Psoas muscle (tissue), 7 donors: ENCODE measurements at regions not wholly inside any gene's neighbourhood (a gene's known extent, or its start where the extent isn't known, plus 50 kb on each side); places are given as distances from the start of the nearest gene placed in this dataset.

Source experiments
- ATAC-seq, 4 donors: fragments of 200-7000 bp; cut with Tn5 transposase; one replicate each; pipeline ENCODE4 v1.9.1; 2020; ENCODE audit warnings: moderate library complexity in 3 of 4, mild to moderate bottlenecking in 2 of 4
- DNase-seq, 2 donors: peaks; one replicate each; pipeline ENCODE4 v3.0.0-alpha.2; 2020
- H3K27ac ChIP-seq: fragments of 200-600 bp; one replicate; pipeline ENCODE4 v1.8.0; 2022
- H3K27me3 ChIP-seq, 3 donors: fragments of 200-600 bp in 1 of 3; one replicate each; pipeline versions ENCODE4 v1.6.1 to v1.8.0; 2013 to 2022; ENCODE audit warnings: low read length in 2 of 3, mild to moderate bottlenecking in 2 of 3, moderate library complexity in 1 of 3; ENCODE audit not compliant: insufficient read depth in 3 of 3
- H3K36me3 ChIP-seq, 2 donors: fragments of 200-600 bp in 1 of 2; one replicate each; pipeline versions ENCODE4 v1.6.1 to v1.8.0; 2013 to 2022; ENCODE audit warnings: low read depth in 1 of 2, mild to moderate bottlenecking in 1 of 2, moderate library complexity in 1 of 2; ENCODE audit not compliant: insufficient read depth in 1 of 2
- H3K4me1 ChIP-seq: fragments of 200-600 bp; one replicate; pipeline ENCODE4 v1.8.0; 2022
- H3K4me3 ChIP-seq: fragments of 200-600 bp; one replicate; pipeline ENCODE4 v1.8.0; 2022; ENCODE audit warnings: mild to moderate bottlenecking
- H3K9me3 ChIP-seq: fragments of 200-600 bp; one replicate; pipeline ENCODE4 v1.8.0; 2022
- WGBS, 3 donors: extraction: QIAGEN DNeasy Blood & Tissue Kit; methylation state at CpG; one replicate each; pipeline versions ENCODE4 v1.1.6 to v1.1.7; 2013; 5-methylcytosine and 5-hydroxymethylcytosine counted together
- intact Hi-C, 2 donors: fragments of 100-400 bp; cut with DNase I; formaldehyde crosslinking; loops; one replicate each; pipeline versions ENCODE4 v1.11.0 to v1.14.2; 2022
- TF ChIP-seq, protein P1 (sequence below): fragments of 200-600 bp; IDR thresholded peaks from one replicate; pipeline ENCODE4 v1.8.0; 2022; ENCODE audit warnings: antibody characterized with exemption
- donor health status: healthy with polysubstance abuse.
- donor health status: DM: no; HTN: no; CAD: no; lungs with moderate emphysema.
- donor health status: Bipolar disorder and iron deficiency.
- donor health status: healthy.
- donor health status: DM: yes; HTN: yes; CAD: no.
- donor health status: DM: no; HTN: no; CAD: no.
- donor health status: DM: yes; HTN: yes; CAD: no.

DNA sequence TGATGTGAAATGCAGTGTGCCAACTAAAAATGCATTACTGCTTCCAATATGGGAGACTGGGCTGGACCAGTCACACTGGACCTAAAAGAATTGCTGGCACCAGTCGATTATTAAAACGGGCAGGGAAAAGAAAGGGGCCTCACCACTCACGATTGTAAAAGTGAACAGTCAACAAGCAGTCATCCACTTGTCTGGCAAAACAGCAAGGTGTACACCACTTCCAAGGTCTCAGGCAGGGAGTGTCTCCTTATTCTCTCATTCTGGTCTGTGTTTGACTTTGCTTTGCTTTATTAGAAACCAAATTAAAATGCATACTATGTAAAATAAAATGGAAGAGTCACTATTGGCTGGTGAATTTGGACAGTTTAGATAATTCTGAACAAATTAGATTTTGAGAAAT, 57.8 kb upstream of the TRPM3 start:
- no peak for DNase-seq
- Histone ChIP-seq H3K4me3 (no peak overlapping the region), H3K27me3 (no peaks in the 10 kb centered on the region), H3K27ac (no peak overlapping the region), H3K36me3 (no peaks in the 10 kb centered on the region), H3K4me1 (no peaks in the 10 kb centered on the region), H3K9me3 (no peaks in the 10 kb centered on the region)
- WGBS, 3 donors = 64 to 79% (median 67%) methylated on average over 3 of the region's 3 CpGs
- TF ChIP-seq, protein P1, sequence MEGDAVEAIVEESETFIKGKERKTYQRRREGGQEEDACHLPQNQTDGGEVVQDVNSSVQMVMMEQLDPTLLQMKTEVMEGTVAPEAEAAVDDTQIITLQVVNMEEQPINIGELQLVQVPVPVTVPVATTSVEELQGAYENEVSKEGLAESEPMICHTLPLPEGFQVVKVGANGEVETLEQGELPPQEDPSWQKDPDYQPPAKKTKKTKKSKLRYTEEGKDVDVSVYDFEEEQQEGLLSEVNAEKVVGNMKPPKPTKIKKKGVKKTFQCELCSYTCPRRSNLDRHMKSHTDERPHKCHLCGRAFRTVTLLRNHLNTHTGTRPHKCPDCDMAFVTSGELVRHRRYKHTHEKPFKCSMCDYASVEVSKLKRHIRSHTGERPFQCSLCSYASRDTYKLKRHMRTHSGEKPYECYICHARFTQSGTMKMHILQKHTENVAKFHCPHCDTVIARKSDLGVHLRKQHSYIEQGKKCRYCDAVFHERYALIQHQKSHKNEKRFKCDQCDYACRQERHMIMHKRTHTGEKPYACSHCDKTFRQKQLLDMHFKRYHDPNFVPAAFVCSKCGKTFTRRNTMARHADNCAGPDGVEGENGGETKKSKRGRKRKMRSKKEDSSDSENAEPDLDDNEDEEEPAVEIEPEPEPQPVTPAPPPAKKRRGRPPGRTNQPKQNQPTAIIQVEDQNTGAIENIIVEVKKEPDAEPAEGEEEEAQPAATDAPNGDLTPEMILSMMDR = no peak
- ATAC-seq = no peak
- intact Hi-C loops = no loop called here

DNA sequence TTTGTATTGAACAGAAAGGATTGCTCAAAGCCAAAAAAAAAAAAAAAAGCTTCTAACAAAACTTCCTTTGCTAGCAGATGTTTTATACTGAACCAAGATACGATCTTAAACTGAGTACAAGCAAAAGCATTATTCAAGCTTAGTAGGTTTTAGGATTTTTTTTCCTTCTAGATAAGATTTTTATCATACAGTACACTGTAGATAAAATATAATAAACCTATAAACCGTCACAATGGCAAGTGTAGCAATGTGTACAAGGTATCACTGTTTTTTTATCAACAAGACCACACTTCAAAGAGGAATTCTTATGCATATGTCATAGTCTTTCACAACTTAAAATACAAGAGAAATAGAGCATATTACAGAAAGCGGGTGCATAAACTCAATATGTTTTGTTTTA, 56.5 kb upstream of the TRPM3 start:
- Histone ChIP-seq H3K36me3 (no peaks in the 10 kb centered on the region), H3K4me1 (no peaks in the 10 kb centered on the region), H3K27ac (no peak overlapping the region), H3K27me3 (no peaks in the 10 kb centered on the region), H3K9me3 (no peaks in the 10 kb centered on the region), H3K4me3 (no peak overlapping the region)
- ATAC-seq (no peak), DNase-seq (no peak)
- 65 to 74% (median 66%) methylated on average over 3 of the region's 3 CpGs for WGBS, 3 donors
- intact Hi-C loops = no loop called here
- TF ChIP-seq, protein P1 = no peak

DNA sequence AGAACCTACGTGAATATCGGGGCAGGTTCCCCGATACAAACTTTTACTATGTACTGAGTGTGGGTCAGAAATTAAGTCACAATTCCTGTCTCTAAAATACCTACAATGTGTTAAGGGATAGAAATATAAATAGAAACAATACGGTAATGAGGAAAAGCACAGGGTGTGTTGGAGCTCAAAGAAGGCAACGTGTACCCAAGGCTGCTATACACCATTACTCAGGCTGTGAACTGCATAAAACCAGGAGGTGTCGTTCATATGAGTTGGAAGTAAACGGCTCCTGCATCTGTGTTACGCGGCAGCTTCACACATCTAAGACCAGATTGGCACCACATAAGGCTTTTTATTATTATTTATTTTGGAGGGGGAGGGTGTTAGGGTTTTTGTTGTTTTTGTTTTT, 50.1 kb upstream of the TRPM3 start:
- TF ChIP-seq, protein P1 = no peak
- Histone ChIP-seq H3K4me1 (no peaks in the 10 kb centered on the region), H3K36me3 (no peaks in the 10 kb centered on the region), H3K4me3 (no peak overlapping the region), H3K9me3 (no peaks in the 10 kb centered on the region), H3K27ac (no peak overlapping the region), H3K27me3 (no peaks in the 10 kb centered on the region)
- no peak for DNase-seq
- ATAC-seq = no peak
- 59 to 63% (median 60%) methylated on average over 9 of the region's 9 CpGs for WGBS, 3 donors
- intact Hi-C loops = no loop called here
